GM23338 (cell line): ENCODE measurements at regions not wholly inside any gene's neighbourhood (a gene's known extent, or its start where the extent isn't known, plus 50 kb on each side); places are given as distances from the start of the nearest gene placed in this dataset.

Experiments
- ATAC-seq: fragments of 200-7000 bp; cut with Tn5 transposase; 3 replicates; pipeline ENCODE4 v1.9.1; 2020
- DNase-seq: peaks from one replicate; pipeline ENCODE4 v3.0.0-alpha.2; 2015; ENCODE audit warnings: low spot score
- H2AFZ ChIP-seq: fragments of 200-600 bp; sonication (generic); 2 replicates; pipeline ENCODE4 v1.8.0; 2016; ENCODE audit warnings: antibody characterized with exemption, mild to moderate bottlenecking, moderate library complexity
- H3F3A ChIP-seq: fragments of 200-600 bp; sonication (generic); replicated peaks from 2 replicates; pipeline ENCODE4 v1.8.0; 2017; ENCODE audit warnings: antibody characterized with exemption, mixed run types, low read depth
- H3K27ac ChIP-seq: fragments of 200-600 bp; sonication (generic); 2 replicates; pipeline ENCODE4 v1.6.1; 2016; ENCODE audit warnings: low read depth
- H3K27me3 ChIP-seq: fragments of 200-600 bp; sonication (generic); 2 replicates; pipeline ENCODE4 v1.8.0; 2016; ENCODE audit warnings: mild to moderate bottlenecking, mixed run types, moderate library complexity; ENCODE audit not compliant: insufficient read depth
- H3K36me3 ChIP-seq: fragments of 200-600 bp; sonication (generic); 2 replicates; pipeline ENCODE4 v1.8.0; 2016; ENCODE audit warnings: mild to moderate bottlenecking; ENCODE audit not compliant: insufficient read depth
- H3K4me1 ChIP-seq: fragments of 200-600 bp; sonication (generic); 2 replicates; pipeline ENCODE4 v1.8.0; 2016; ENCODE audit warnings: mild to moderate bottlenecking, moderate library complexity; ENCODE audit not compliant: insufficient read depth
- H3K4me2 ChIP-seq: fragments of 200-600 bp; sonication (generic); 2 replicates; pipeline ENCODE4 v1.7.1; 2017; ENCODE audit warnings: mixed run types
- H3K4me3 ChIP-seq: fragments of 200-600 bp; sonication (generic); 2 replicates; pipeline ENCODE4 v1.6.1; 2016; ENCODE audit warnings: mixed run types
- H3K79me2 ChIP-seq: fragments of 200-600 bp; sonication (generic); replicated peaks from 2 replicates; pipeline ENCODE4 v1.8.0; 2017; ENCODE audit warnings: mild to moderate bottlenecking; ENCODE audit not compliant: insufficient read depth
- H3K9me2 ChIP-seq: fragments of 200-600 bp; sonication (generic); 2 replicates; pipeline ENCODE4 v1.8.0; 2017; ENCODE audit not compliant: insufficient read depth
- H4K20me1 ChIP-seq: fragments of 200-600 bp; sonication (generic); replicated peaks from 2 replicates; pipeline ENCODE4 v1.8.0; 2017; ENCODE audit warnings: mild to moderate bottlenecking; ENCODE audit not compliant: insufficient read depth
- H3K27ac Mint-ChIP-seq: 2 replicates; pipeline ENCODE4 v1.8.0; 2020; ENCODE audit warnings: inconsistent platforms, mild to moderate bottlenecking, moderate library complexity, mixed read lengths
- H3K27me3 Mint-ChIP-seq: 3 replicates; pipeline ENCODE4 v1.8.0; 2022; ENCODE audit warnings: low read depth, mild to moderate bottlenecking, moderate library complexity, mixed read lengths, inconsistent platforms; ENCODE audit not compliant: insufficient read depth, poor library complexity
- H3K36me3 Mint-ChIP-seq: 3 replicates; pipeline ENCODE4 v1.8.0; 2021; ENCODE audit warnings: low read depth, mild to moderate bottlenecking, inconsistent platforms, moderate library complexity, mixed read lengths
- H3K4me1 Mint-ChIP-seq: 3 replicates; pipeline ENCODE4 v1.8.0; 2020; ENCODE audit warnings: mild to moderate bottlenecking, inconsistent platforms, mixed read lengths
- H3K4me3 Mint-ChIP-seq: 3 replicates; pipeline ENCODE4 v1.8.0; 2021; ENCODE audit warnings: moderate library complexity, mild to moderate bottlenecking, inconsistent platforms, mixed read lengths
- H3K9me3 Mint-ChIP-seq: 3 replicates; pipeline ENCODE4 v1.8.0; 2020; ENCODE audit warnings: moderate library complexity, mild to moderate bottlenecking, inconsistent platforms, mixed read lengths
- CREB1 ChIP-seq: fragments of 250-450 bp; sonication (Bioruptor Pico); IDR thresholded peaks from 2 replicates; pipeline ENCODE4 v1.5.0; 2020; ENCODE audit warnings: low read depth, mild to moderate bottlenecking, moderate library complexity
- EZH2 ChIP-seq: fragments of 200-600 bp; sonication (generic); IDR thresholded peaks from one replicate; pipeline ENCODE4 v1.8.0; 2017; ENCODE audit warnings: antibody characterized with exemption, mild to moderate bottlenecking, low read depth; ENCODE audit not compliant: unreplicated experiment
- EZH2phosphoT487 ChIP-seq: fragments of 200-600 bp; sonication (generic); IDR thresholded peaks from one replicate; pipeline ENCODE4 v1.8.1; 2018; ENCODE audit warnings: antibody characterized with exemption; ENCODE audit not compliant: unreplicated experiment
- JUNB ChIP-seq: IDR thresholded peaks from one replicate; pipeline ENCODE4 v1.6.1; 2016; ENCODE audit warnings: antibody characterized with exemption; ENCODE audit not compliant: unreplicated experiment
- NANOG ChIP-seq: IDR thresholded peaks from 2 replicates; pipeline ENCODE4 v1.6.1; 2016; ENCODE audit warnings: antibody characterized with exemption, borderline replicate concordance
- POLR2AphosphoS5 ChIP-seq: IDR thresholded peaks from 2 replicates; pipeline ENCODE4 v1.6.1; 2016; ENCODE audit warnings: antibody characterized with exemption, low read depth
- STAT1 ChIP-seq: IDR thresholded peaks from one replicate; pipeline ENCODE4 v1.6.1; 2016; ENCODE audit warnings: antibody characterized with exemption; ENCODE audit not compliant: unreplicated experiment
- ZNF114 ChIP-seq: fragments of 250-450 bp; sonication (Bioruptor Pico); IDR thresholded peaks from 2 replicates; pipeline ENCODE4 v1.5.0; 2020; ENCODE audit warnings: mild to moderate bottlenecking, moderate library complexity
- ZNF331 ChIP-seq: fragments of 250-450 bp; sonication (Bioruptor Pico); IDR thresholded peaks from 2 replicates; pipeline ENCODE4 v1.5.0; 2020; ENCODE audit warnings: low read depth, mild to moderate bottlenecking, moderate library complexity
- ZNF462 ChIP-seq: fragments of 250-450 bp; sonication (Bioruptor Pico); IDR thresholded peaks from 2 replicates; pipeline ENCODE4 v1.5.0; 2020; ENCODE audit warnings: mild to moderate bottlenecking, moderate library complexity
- TF ChIP-seq, protein P1 (sequence below), 2 experiments: fragments of 200-600 bp in 1 of 2; sonication (generic) in 1 of 2; conservative IDR thresholded peaks; 2 replicates each; pipeline versions ENCODE4 v1.5.1 to v1.6.1; 2016 to 2017; ENCODE audit warnings: antibody characterized with exemption in 2 of 2, low read depth in 2 of 2, mild to moderate bottlenecking in 2 of 2, moderate library complexity in 1 of 2
- TF ChIP-seq, protein P2 (sequence below): IDR thresholded peaks from one replicate; pipeline ENCODE4 v1.6.1; 2018; ENCODE audit warnings: antibody characterized with exemption; ENCODE audit not compliant: unreplicated experiment
- TF ChIP-seq, protein P3 (sequence below): IDR thresholded peaks from 2 replicates; pipeline ENCODE4 v1.6.1; 2016; ENCODE audit warnings: antibody characterized with exemption

GRCh38 chr4:100933628-100934027 lies 413.7 kb downstream of the PPP3CA start:
- H3K27ac Mint-ChIP-seq = no peak overlapping the region

More at GRCh38 chr4:100933628-100934027, 413.7 kb downstream of the PPP3CA start:
- Histone ChIP-seq H2AFZ (peak overlapping the region; percentile 74; the same call in 1 of the 2 replicates), H3K4me2 (no peak overlapping the region), H3K36me3 (no peaks in the 10 kb centered on the region), H4K20me1 (no peaks in the 10 kb centered on the region), H3K9me2 (no peaks in the 10 kb centered on the region; the same call in 1 of the 2 replicates), H3K4me1 (peaks cover 2% of the 10 kb centered on the region; the same call in 1 of the 2 replicates), H3K79me2 (no peaks in the 10 kb centered on the region), H3K27me3 (no peaks in the 10 kb centered on the region), H3F3A (no peaks in the 10 kb centered on the region), H3K27ac (no peak overlapping the region), H3K4me3 (no peak overlapping the region)
- ATAC-seq = no peak
- Mint-ChIP-seq H3K27me3 (no peaks in the 10 kb centered on the region), H3K9me3 (no peaks in the 10 kb centered on the region), H3K4me1 (peaks cover 8% of the 10 kb centered on the region; the same call in 2 of the 3 replicates), H3K4me3 (no peak overlapping the region), H3K36me3 (no peaks in the 10 kb centered on the region)
- no peak for DNase-seq
- no peak for TF ChIP-seq NANOG
- TF ChIP-seq, protein P1, sequence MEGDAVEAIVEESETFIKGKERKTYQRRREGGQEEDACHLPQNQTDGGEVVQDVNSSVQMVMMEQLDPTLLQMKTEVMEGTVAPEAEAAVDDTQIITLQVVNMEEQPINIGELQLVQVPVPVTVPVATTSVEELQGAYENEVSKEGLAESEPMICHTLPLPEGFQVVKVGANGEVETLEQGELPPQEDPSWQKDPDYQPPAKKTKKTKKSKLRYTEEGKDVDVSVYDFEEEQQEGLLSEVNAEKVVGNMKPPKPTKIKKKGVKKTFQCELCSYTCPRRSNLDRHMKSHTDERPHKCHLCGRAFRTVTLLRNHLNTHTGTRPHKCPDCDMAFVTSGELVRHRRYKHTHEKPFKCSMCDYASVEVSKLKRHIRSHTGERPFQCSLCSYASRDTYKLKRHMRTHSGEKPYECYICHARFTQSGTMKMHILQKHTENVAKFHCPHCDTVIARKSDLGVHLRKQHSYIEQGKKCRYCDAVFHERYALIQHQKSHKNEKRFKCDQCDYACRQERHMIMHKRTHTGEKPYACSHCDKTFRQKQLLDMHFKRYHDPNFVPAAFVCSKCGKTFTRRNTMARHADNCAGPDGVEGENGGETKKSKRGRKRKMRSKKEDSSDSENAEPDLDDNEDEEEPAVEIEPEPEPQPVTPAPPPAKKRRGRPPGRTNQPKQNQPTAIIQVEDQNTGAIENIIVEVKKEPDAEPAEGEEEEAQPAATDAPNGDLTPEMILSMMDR (conservative IDR thresholded peaks at IDR 0.05; ENCODE audit: low read depth in 2 of 2) = no peak
- TF ChIP-seq STAT1 = no peak
- TF ChIP-seq EZH2 = no peak
- no peak for TF ChIP-seq POLR2AphosphoS5
- TF ChIP-seq CREB1 (CRISPR knock-in tag) = no peak
- TF ChIP-seq ZNF114 = no peak
- TF ChIP-seq ZNF331 (CRISPR knock-in tag) = no peak
- TF ChIP-seq ZNF462 (CRISPR knock-in tag) = no peak
- TF ChIP-seq JUNB = no peak
- TF ChIP-seq, protein P2, sequence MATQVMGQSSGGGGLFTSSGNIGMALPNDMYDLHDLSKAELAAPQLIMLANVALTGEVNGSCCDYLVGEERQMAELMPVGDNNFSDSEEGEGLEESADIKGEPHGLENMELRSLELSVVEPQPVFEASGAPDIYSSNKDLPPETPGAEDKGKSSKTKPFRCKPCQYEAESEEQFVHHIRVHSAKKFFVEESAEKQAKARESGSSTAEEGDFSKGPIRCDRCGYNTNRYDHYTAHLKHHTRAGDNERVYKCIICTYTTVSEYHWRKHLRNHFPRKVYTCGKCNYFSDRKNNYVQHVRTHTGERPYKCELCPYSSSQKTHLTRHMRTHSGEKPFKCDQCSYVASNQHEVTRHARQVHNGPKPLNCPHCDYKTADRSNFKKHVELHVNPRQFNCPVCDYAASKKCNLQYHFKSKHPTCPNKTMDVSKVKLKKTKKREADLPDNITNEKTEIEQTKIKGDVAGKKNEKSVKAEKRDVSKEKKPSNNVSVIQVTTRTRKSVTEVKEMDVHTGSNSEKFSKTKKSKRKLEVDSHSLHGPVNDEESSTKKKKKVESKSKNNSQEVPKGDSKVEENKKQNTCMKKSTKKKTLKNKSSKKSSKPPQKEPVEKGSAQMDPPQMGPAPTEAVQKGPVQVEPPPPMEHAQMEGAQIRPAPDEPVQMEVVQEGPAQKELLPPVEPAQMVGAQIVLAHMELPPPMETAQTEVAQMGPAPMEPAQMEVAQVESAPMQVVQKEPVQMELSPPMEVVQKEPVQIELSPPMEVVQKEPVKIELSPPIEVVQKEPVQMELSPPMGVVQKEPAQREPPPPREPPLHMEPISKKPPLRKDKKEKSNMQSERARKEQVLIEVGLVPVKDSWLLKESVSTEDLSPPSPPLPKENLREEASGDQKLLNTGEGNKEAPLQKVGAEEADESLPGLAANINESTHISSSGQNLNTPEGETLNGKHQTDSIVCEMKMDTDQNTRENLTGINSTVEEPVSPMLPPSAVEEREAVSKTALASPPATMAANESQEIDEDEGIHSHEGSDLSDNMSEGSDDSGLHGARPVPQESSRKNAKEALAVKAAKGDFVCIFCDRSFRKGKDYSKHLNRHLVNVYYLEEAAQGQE = no peak
- TF ChIP-seq, protein P3, sequence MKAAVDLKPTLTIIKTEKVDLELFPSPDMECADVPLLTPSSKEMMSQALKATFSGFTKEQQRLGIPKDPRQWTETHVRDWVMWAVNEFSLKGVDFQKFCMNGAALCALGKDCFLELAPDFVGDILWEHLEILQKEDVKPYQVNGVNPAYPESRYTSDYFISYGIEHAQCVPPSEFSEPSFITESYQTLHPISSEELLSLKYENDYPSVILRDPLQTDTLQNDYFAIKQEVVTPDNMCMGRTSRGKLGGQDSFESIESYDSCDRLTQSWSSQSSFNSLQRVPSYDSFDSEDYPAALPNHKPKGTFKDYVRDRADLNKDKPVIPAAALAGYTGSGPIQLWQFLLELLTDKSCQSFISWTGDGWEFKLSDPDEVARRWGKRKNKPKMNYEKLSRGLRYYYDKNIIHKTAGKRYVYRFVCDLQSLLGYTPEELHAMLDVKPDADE = no peak
- no peak for TF ChIP-seq EZH2phosphoT487
